AG10803 (cell line): ENCODE measurements at regions not wholly inside any gene's neighbourhood (a gene's known extent, or its start where the extent isn't known, plus 50 kb on each side); places are given as distances from the start of the nearest gene placed in this dataset.
"Not testable (repeated sequence)": the region's sequence is repeated elsewhere in the genome, so short reads cannot be mapped to it uniquely, and the experiment has no call there.

Experiments used
- DNase-seq: peaks from one replicate; pipeline ENCODE4 v3.0.0; 2010; ENCODE audit warnings: low read depth
- H3K4me3 ChIP-seq: 2 replicates; pipeline ENCODE4 v1.5.1; 2011; ENCODE audit warnings: mild to moderate bottlenecking, low read length, control low read depth
- CTCF ChIP-seq: conservative IDR thresholded peaks from 2 replicates; pipeline ENCODE4 v1.5.1; 2011; ENCODE audit warnings: mild to moderate bottlenecking, low read length, control low read depth, inconsistent platforms

GRCh38 chr15:70518201-70519003, 245.0 kb downstream of the UACA start:
- no peak for TF ChIP-seq CTCF
- DNase-seq: no peak
- no peak overlapping the region for H3K4me3 ChIP-seq

- no peak overlapping the region for H3K4me3 ChIP-seq
- DNase-seq: no peak
- no peak for TF ChIP-seq CTCF
These were observed 246.2 kb downstream of the UACA start for GRCh38 chr15:70517194-70517590.

GRCh38 chr15:70516408-70517193, 246.8 kb downstream of the UACA start:
- no peak for TF ChIP-seq CTCF
- no peak overlapping the region for H3K4me3 ChIP-seq
- no peak for DNase-seq

- no peak for DNase-seq
- no peak for TF ChIP-seq CTCF
- H3K4me3 ChIP-seq: no peak overlapping the region
These were observed 249.1 kb downstream of the UACA start for GRCh38 chr15:70514251-70514650.

- no peak for DNase-seq
- no peak overlapping the region for H3K4me3 ChIP-seq
- TF ChIP-seq CTCF: no peak
These were observed 249.5 kb downstream of the UACA start for GRCh38 chr15:70513819-70514218.

GRCh38 chr15:70512772-70513362, 250.5 kb downstream of the UACA start:
- DNase-seq: peak; percentile 29
- no peak overlapping the region for H3K4me3 ChIP-seq
- TF ChIP-seq CTCF: peak; percentile 56

- not testable (repeated sequence) for H3K4me3 ChIP-seq, DNase-seq
These were observed 251.3 kb downstream of the UACA start for GRCh38 chr15:70511972-70512587.
